ENCODE measurements at regions not wholly inside any gene's neighbourhood (a gene's known extent, or its start where the extent isn't known, plus 50 kb on each side); places are given as distances from the start of the nearest gene placed in this dataset.

- Histone ChIP-seq H3K27ac (no peak overlapping the region), H3K4me1 (no peaks in the 10 kb centered on the region), H3K4me3 (no peak overlapping the region), H3K9me3 (no peaks in the 10 kb centered on the region), H3K27me3 (no peaks in the 10 kb centered on the region), H3K36me3 (no peaks in the 10 kb centered on the region)
- TF ChIP-seq POLR2A (IDR thresholded peaks at IDR 0.05) (no peak), POLR2AphosphoS5 (IDR thresholded peaks at IDR 0.05) (no peak)
- TF ChIP-seq, protein P1, sequence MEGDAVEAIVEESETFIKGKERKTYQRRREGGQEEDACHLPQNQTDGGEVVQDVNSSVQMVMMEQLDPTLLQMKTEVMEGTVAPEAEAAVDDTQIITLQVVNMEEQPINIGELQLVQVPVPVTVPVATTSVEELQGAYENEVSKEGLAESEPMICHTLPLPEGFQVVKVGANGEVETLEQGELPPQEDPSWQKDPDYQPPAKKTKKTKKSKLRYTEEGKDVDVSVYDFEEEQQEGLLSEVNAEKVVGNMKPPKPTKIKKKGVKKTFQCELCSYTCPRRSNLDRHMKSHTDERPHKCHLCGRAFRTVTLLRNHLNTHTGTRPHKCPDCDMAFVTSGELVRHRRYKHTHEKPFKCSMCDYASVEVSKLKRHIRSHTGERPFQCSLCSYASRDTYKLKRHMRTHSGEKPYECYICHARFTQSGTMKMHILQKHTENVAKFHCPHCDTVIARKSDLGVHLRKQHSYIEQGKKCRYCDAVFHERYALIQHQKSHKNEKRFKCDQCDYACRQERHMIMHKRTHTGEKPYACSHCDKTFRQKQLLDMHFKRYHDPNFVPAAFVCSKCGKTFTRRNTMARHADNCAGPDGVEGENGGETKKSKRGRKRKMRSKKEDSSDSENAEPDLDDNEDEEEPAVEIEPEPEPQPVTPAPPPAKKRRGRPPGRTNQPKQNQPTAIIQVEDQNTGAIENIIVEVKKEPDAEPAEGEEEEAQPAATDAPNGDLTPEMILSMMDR (IDR thresholded peaks at IDR 0.05), result no peak
- no peak for DNase-seq (ENCODE audit: low spot score in 2 of 2)
- intact Hi-C loops (cut with DNase I; ENCODE audit: low total_unique reads), result no loop called here
Measured at GRCh38 chr14:96931751-96932150, 134.6 kb downstream of the VRK1 start.

DNA sequence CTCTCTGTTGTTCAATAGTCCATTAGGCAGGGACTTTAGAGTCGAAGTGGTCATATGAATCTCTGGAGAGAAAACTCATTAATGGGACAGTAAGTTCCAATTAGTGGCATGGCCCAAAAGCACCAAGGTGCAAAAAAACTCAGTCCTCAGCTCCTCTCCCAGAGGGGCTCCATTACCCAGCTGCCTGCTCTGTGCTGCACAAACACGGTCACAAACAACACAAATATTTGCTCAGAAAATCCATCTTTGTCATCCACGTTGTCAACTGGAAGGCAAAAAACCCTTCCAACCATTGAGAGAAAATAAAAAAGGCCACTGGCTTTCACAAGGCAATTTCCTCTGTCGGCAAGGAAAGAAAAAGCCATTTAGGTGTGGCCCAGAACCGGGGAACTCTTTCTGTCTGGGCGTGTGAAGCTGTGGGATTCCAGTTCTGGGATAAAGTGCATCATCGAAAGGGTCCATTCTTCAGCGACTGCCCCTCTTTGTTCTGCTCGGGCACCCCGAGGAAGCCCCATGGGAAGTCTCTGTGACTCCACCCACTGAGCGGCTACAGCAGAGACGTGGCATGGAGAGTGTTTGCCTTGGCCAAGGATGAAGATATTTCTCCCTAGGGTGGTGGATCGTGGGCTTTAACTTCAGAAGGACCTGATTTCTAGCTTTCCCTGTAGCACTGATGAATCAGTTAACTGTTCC, 137.6 kb downstream of the VRK1 start:
- no peaks in the 10 kb centered on the region for H3K36me3 ChIP-seq
- no peak overlapping the region for H3K27ac ChIP-seq
- H3K4me3 ChIP-seq, result no peak overlapping the region
- no peak for TF ChIP-seq POLR2AphosphoS5 (IDR thresholded peaks at IDR 0.05)
- no peak for TF ChIP-seq POLR2A (IDR thresholded peaks at IDR 0.05)
- TF ChIP-seq, protein P1 (IDR thresholded peaks at IDR 0.05), result no peak
- intact Hi-C loops (cut with DNase I; ENCODE audit: low total_unique reads), result no loop called here
- no peaks in the 10 kb centered on the region for H3K27me3 ChIP-seq
- no peaks in the 10 kb centered on the region for H3K4me1 ChIP-seq
- no peak for DNase-seq (ENCODE audit: low spot score in 2 of 2)
- H3K9me3 ChIP-seq, result no peaks in the 10 kb centered on the region

DNA sequence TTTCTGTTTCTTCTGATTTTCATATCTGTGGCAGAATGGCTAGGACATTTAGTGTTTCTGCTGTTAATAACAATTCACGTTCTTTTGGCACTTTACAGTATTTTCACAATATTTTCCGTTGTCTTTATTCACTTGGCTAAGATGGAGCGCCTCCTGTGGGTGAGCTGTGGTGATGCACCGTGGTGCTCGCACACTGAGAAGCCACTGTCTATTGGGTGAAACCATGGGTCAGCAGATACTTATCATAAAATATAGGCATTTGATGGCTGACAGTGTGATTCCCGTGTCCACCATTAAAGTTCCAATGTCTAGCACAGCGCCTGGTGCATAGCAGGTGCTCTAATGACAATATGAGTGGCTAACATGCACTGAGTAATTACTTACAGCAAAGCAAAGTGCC, 141.8 kb downstream of the VRK1 start:
- H3K4me3 ChIP-seq, result no peak overlapping the region
- no peaks in the 10 kb centered on the region for H3K4me1 ChIP-seq
- intact Hi-C loops (cut with DNase I; ENCODE audit: low total_unique reads), result no loop called here
- no peak overlapping the region for H3K27ac ChIP-seq
- no peaks in the 10 kb centered on the region for H3K9me3 ChIP-seq
- H3K36me3 ChIP-seq, result no peaks in the 10 kb centered on the region
- no peak for TF ChIP-seq POLR2A (IDR thresholded peaks at IDR 0.05)
- TF ChIP-seq, protein P1 (IDR thresholded peaks at IDR 0.05), result no peak
- TF ChIP-seq POLR2AphosphoS5 (IDR thresholded peaks at IDR 0.05), result no peak
- DNase-seq (ENCODE audit: low spot score in 2 of 2), result no peak
- H3K27me3 ChIP-seq, result no peaks in the 10 kb centered on the region

DNA sequence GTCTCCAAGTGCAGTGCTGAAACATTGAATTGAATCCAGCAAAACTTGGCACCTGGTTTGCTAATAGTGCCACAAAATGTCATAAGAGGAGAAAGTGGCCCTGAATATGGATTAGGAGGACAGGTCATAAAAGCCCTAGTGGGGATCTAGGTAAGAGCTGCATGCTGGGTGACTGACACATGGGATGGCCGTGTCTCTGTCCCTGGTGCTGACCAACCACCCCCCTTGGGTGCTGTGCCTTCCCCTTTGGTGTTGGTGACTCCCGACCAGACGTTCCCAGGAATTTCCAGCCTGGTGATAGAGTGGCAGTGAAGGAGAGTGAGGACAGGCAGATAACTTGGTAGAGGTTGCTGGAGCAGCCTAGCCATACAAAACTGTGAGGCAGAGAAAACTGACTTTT, 142.8 kb downstream of the VRK1 start:
- no peak overlapping the region for H3K27ac ChIP-seq
- H3K4me1 ChIP-seq, result no peaks in the 10 kb centered on the region
- TF ChIP-seq POLR2AphosphoS5 (IDR thresholded peaks at IDR 0.05) (no peak), POLR2A (IDR thresholded peaks at IDR 0.05) (no peak)
- TF ChIP-seq, protein P1 (IDR thresholded peaks at IDR 0.05), result no peak
- no peaks in the 10 kb centered on the region for H3K27me3 ChIP-seq
- H3K4me3 ChIP-seq, result no peak overlapping the region
- no peak for DNase-seq (ENCODE audit: low spot score in 2 of 2)
- intact Hi-C loops (cut with DNase I; ENCODE audit: low total_unique reads), result no loop called here
- H3K36me3 ChIP-seq, result no peaks in the 10 kb centered on the region
- no peaks in the 10 kb centered on the region for H3K9me3 ChIP-seq

DNA sequence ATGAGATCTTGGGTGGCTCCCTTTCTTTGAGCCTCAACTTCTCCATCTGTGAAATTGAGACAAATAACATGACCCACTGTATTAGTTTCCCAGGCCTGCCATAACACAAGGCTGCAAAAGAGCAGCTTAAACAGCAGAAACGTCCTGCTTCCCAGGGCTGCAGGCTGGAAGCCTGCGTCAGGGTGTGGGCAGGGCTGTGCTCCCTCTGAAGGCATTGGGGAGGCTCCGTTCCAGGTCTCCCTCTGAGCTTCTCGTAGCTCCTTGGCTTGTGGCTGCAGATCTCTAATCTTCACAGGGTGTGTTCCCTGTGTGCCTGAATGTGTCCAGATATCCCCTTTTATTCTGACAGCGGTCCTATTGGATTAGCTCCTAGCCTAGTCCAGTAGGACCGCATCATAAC, 147.1 kb downstream of the VRK1 start:
- DNase-seq (ENCODE audit: low spot score in 2 of 2), result no peak
- TF ChIP-seq, protein P1 (IDR thresholded peaks at IDR 0.05), result no peak
- no peak for TF ChIP-seq POLR2A (IDR thresholded peaks at IDR 0.05)
- no peaks in the 10 kb centered on the region for H3K4me1 ChIP-seq
- no peaks in the 10 kb centered on the region for H3K36me3 ChIP-seq
- H3K27ac ChIP-seq, result no peak overlapping the region
- no peaks in the 10 kb centered on the region for H3K27me3 ChIP-seq
- H3K4me3 ChIP-seq, result no peak overlapping the region
- intact Hi-C loops (cut with DNase I; ENCODE audit: low total_unique reads), result no loop called here
- H3K9me3 ChIP-seq, result no peaks in the 10 kb centered on the region

Measured in breast epithelium (tissue), 4 donors.